PC-3 (cell line): ENCODE measurements at regions not wholly inside any gene's neighbourhood (a gene's known extent, or its start where the extent isn't known, plus 50 kb on each side); places are given as distances from the start of the nearest gene placed in this dataset.

Experiments
- ATAC-seq: fragments of 200-7000 bp; cut with Tn5 transposase; 2 replicates; pipeline ENCODE4 v1.9.1; 2020; ENCODE audit warnings: mild to moderate bottlenecking, moderate library complexity
- BruUV-seq: library from RNA; stranded (reverse); fragments of 400-500 nt; replicated peaks from 2 replicates; lab custom pipeline; 2021; lab: Mats Ljungman, UMichigan
- CTCF ChIA-PET: fragments of 300-600 bp; sonication (Branson Sonifier 250); formaldehyde crosslinking; loops from one replicate; lab custom pipeline; 2022; ENCODE audit warnings: antibody characterized with exemption; lab: Charles Lee
- POLR2A ChIA-PET: fragments of 300-600 bp; sonication (Branson Sonifier 250); formaldehyde crosslinking; loops from one replicate; lab custom pipeline; 2022; ENCODE audit warnings: antibody characterized with exemption; ENCODE audit not compliant: unreplicated experiment; lab: Charles Lee
- DNase-seq: peaks from one replicate; pipeline ENCODE4 v3.0.0-alpha.2; 2015
- H2AFZ ChIP-seq: fragments of 300-600 bp; sonication (generic); 2 replicates; pipeline ENCODE4 v1.6.0; 2016; ENCODE audit warnings: antibody characterized with exemption, low read length
- H3F3A ChIP-seq: fragments of 300-600 bp; sonication (generic); one replicate; pipeline ENCODE4 v1.6.0; 2017; ENCODE audit warnings: antibody characterized with exemption, low read length, control low read depth, mild to moderate bottlenecking; ENCODE audit not compliant: unreplicated experiment
- H3K27ac ChIP-seq: fragments of 300-600 bp; sonication (generic); 2 replicates; pipeline ENCODE4 v1.5.1; 2016; ENCODE audit warnings: mild to moderate bottlenecking, low read length
- H3K27me3 ChIP-seq: fragments of 300-600 bp; sonication (generic); 2 replicates; pipeline ENCODE4 v1.6.1; 2016; ENCODE audit warnings: low read length, mixed read lengths
- H3K36me3 ChIP-seq: fragments of 300-600 bp; sonication (generic); 2 replicates; pipeline ENCODE4 v1.6.1; 2016; ENCODE audit warnings: low read depth, mixed run types, low read length, mixed read lengths
- H3K4me1 ChIP-seq: fragments of 300-600 bp; sonication (generic); 2 replicates; pipeline ENCODE4 v1.5.1; 2016; ENCODE audit warnings: low read length; ENCODE audit not compliant: insufficient read depth
- H3K4me2 ChIP-seq: fragments of 300-600 bp; sonication (generic); 2 replicates; pipeline ENCODE4 v1.6.0; 2016; ENCODE audit warnings: low read length
- H3K4me3 ChIP-seq: fragments of 300-600 bp; sonication (generic); 2 replicates; pipeline ENCODE4 v1.5.1; 2016; ENCODE audit warnings: mild to moderate bottlenecking, low read length, mixed read lengths
- H3K79me2 ChIP-seq: fragments of 300-600 bp; sonication (generic); 2 replicates; pipeline ENCODE4 v1.6.1; 2017; ENCODE audit warnings: low read length, mixed read lengths
- H3K9ac ChIP-seq: fragments of 300-600 bp; sonication (generic); 2 replicates; pipeline ENCODE4 v1.6.0; 2016; ENCODE audit warnings: mild to moderate bottlenecking, low read length
- H3K9me2 ChIP-seq: fragments of 300-600 bp; sonication (generic); replicated peaks from 2 replicates; pipeline ENCODE4 v1.6.1; 2016; ENCODE audit warnings: mixed run types, low read length, mixed read lengths
- H3K9me3 ChIP-seq: fragments of 300-600 bp; sonication (generic); 2 replicates; pipeline ENCODE4 v1.6.1; 2016; ENCODE audit warnings: low read length, mixed read lengths
- H4K20me1 ChIP-seq: fragments of 300-600 bp; sonication (generic); 2 replicates; pipeline ENCODE4 v1.6.1; 2016; ENCODE audit warnings: low read length, mixed read lengths
- CTCF ChIP-seq: fragments of 300-600 bp; sonication (generic); conservative IDR thresholded peaks from 2 replicates; pipeline ENCODE4 v1.5.1; 2017; ENCODE audit warnings: antibody characterized with exemption, low read depth, mild to moderate bottlenecking, low read length
- EZH2 ChIP-seq: fragments of 300-600 bp; sonication (generic); IDR thresholded peaks from one replicate; pipeline ENCODE4 v1.6.1; 2017; ENCODE audit warnings: antibody characterized with exemption, mild to moderate bottlenecking, low read length; ENCODE audit not compliant: unreplicated experiment
- EZH2phosphoT487 ChIP-seq: fragments of 300-600 bp; sonication (generic); IDR thresholded peaks from 2 replicates; pipeline ENCODE4 v1.6.1; 2018; ENCODE audit warnings: mild to moderate bottlenecking, antibody characterized with exemption, low read length, borderline replicate concordance
- intact Hi-C: fragments of 100-400 bp; cut with micrococcal nuclease; formaldehyde crosslinking; loops from 2 replicates; pipeline ENCODE4 v1.9.0; 2023

GRCh38 chr12:132397934-132398385 is 68.6 kb upstream of the GALNT9 start:
- CTCF ChIA-PET = no interaction called here
- intact Hi-C loops = loop anchor here (10.0 kb wide), 1 partner anchor 113 kb away; no protein-coding TSS in a partner anchor
- no peak for ATAC-seq
- no peak overlapping the region for H3K27ac ChIP-seq
- H3K9me3 ChIP-seq = no peaks in the 10 kb centered on the region
- H2AFZ ChIP-seq = no peak overlapping the region
- peaks cover 65% of the 10 kb centered on the region for H3K27me3 ChIP-seq
- POLR2A ChIA-PET = no interaction called here
- no peaks in the 10 kb centered on the region for H3K36me3 ChIP-seq
- H3K4me3 ChIP-seq = no peak overlapping the region
- peaks cover 11% of the 10 kb centered on the region for H3K4me1 ChIP-seq
- no peak for DNase-seq
- BruUV-seq = no TSS peak
- H4K20me1 ChIP-seq = no peaks in the 10 kb centered on the region
- no peak overlapping the region for H3K4me2 ChIP-seq
- no peaks in the 10 kb centered on the region for H3F3A ChIP-seq
- H3K79me2 ChIP-seq = no peaks in the 10 kb centered on the region
- TF ChIP-seq CTCF (no peak), EZH2phosphoT487 (no peak), EZH2 (no peak)
- no peak overlapping the region for H3K9ac ChIP-seq
- no peaks in the 10 kb centered on the region for H3K9me2 ChIP-seq

- Histone ChIP-seq H3K79me2 (no peaks in the 10 kb centered on the region), H3K9ac (no peak overlapping the region), H3K27me3 (peaks cover 58% of the 10 kb centered on the region), H3F3A (no peaks in the 10 kb centered on the region), H3K9me3 (no peaks in the 10 kb centered on the region), H4K20me1 (no peaks in the 10 kb centered on the region), H3K4me2 (no peak overlapping the region), H3K4me3 (no peak overlapping the region), H3K4me1 (peaks cover 11% of the 10 kb centered on the region), H2AFZ (no peak overlapping the region), H3K27ac (no peak overlapping the region), H3K9me2 (no peaks in the 10 kb centered on the region), H3K36me3 (no peaks in the 10 kb centered on the region)
- no TSS peak for BruUV-seq
- intact Hi-C loops = loop anchor here (10.0 kb wide), 1 partner anchor 113 kb away; no protein-coding TSS in a partner anchor
- DNase-seq (no peak), ATAC-seq (no peak)
- CTCF ChIA-PET = no interaction called here
- TF ChIP-seq EZH2phosphoT487 (no peak), EZH2 (peak; percentile 41)
- POLR2A ChIA-PET = no interaction called here
Measured at GRCh38 chr12:132397152-132397933, 68.0 kb upstream of the GALNT9 start.

GRCh38 chr12:132396657-132397056 is 67.3 kb upstream of the GALNT9 start:
- ATAC-seq = no peak
- Histone ChIP-seq H2AFZ (no peak overlapping the region), H3K36me3 (no peaks in the 10 kb centered on the region), H3K79me2 (no peaks in the 10 kb centered on the region), H3K9ac (no peak overlapping the region), H4K20me1 (no peaks in the 10 kb centered on the region), H3K4me3 (no peak overlapping the region), H3K9me3 (no peaks in the 10 kb centered on the region), H3K27ac (no peak overlapping the region), H3K27me3 (peaks cover 57% of the 10 kb centered on the region), H3K9me2 (no peaks in the 10 kb centered on the region), H3K4me2 (no peak overlapping the region), H3F3A (no peaks in the 10 kb centered on the region), H3K4me1 (peaks cover 11% of the 10 kb centered on the region)
- DNase-seq = no peak
- POLR2A ChIA-PET = no interaction called here
- CTCF ChIA-PET = no interaction called here
- intact Hi-C loops = loop anchor here (10.0 kb wide), 1 partner anchor 112 kb away; no protein-coding TSS in a partner anchor
- BruUV-seq = no TSS peak
- TF ChIP-seq EZH2phosphoT487 = no peak
- TF ChIP-seq EZH2 = no peak
- TF ChIP-seq CTCF = no peak
